Left renal pelvis (tissue), 4 donors: ENCODE measurements at regions not wholly inside any gene's neighbourhood (a gene's known extent, or its start where the extent isn't known, plus 50 kb on each side); places are given as distances from the start of the nearest gene placed in this dataset.
"Not testable (repeated sequence)": the region's sequence is repeated elsewhere in the genome, so short reads cannot be mapped to it uniquely, and the experiment has no call there.

Experiments
- DNase-seq, 4 donors: peaks; one replicate each; pipeline ENCODE4 v3.0.0-alpha.2; 2013; ENCODE audit warnings: low read depth in 4 of 4, low spot score in 3 of 4

- DNase-seq: no peak
Observed at GRCh38 chr12:75766263-75767160, 255.1 kb upstream of the KRR1 start.

GRCh38 chr12:75765170-75766059 is 254.0 kb upstream of the KRR1 start:
- no peak for DNase-seq

GRCh38 chr12:75764091-75764841 is 252.9 kb upstream of the KRR1 start:
- DNase-seq: no peak

DNA sequence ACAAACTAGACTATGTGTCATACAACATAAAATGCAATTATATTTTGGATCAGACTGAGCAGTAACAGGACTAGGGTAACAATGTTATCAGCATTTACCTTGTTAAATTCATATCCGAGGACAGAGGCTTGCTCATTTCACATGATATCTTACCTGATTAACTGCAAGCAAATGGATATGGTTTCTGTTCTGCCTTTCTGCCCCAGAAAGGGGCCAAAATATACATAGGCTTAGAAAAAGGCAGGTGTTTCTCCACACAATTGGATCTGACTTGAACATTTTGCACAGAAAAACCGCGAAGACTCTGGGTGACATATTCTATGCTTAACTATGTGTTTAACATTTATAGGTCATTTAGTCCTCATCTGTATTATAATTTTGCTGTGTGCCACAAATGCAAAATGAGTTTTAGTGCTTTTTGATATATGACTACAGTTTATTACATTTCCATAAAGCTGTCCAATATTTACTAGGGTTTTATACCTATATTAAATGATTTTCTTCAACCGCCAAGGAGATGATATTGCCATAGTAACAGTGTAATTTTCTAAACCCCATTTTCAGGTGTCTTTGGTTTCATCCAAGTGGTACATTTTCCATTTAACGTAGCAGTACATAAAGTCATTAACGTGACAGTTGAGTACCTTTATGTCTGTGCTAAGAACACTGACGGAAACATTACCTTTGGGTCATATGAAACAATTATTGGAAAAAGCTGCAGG is 249.3 kb upstream of the KRR1 start:
- DNase-seq: no peak

DNA sequence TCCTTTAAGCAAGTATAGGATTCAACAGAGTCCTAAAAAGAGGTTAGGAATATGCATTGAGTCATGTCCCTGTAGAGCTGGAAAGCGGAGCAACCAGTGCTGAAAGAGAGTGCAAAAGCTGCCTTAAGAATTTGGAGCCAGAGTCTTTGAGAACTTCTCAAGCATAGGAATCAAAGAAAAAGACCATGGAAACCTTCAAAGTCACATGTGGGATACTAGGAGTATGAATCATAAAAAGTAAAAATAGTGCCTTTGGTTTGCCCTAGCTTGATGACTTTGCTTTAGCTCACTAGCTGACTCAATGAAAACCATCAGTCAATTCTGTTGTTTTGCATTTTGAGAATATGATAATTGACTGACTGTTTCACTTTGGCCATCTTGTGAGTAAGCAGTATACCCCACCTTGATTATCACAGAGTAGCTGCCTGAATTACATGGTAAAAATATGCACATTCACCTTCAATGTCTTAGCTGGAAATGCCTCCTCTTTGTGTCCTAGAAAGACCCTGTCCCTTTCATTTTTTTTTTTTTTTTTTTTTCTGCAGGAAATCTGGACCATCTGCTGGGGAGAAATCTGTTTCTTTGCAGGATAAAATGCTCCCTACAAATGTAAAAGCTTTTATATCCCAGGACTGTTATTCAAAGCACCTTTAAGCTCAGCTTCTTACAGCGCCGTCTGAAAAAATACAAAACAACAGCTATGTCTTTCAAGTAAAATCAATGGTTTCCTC is 248.6 kb upstream of the KRR1 start:
- no peak for DNase-seq

GRCh38 chr12:75759196-75759595 is 247.8 kb upstream of the KRR1 start:
- no peak for DNase-seq

GRCh38 chr12:75756771-75757170 is 245.4 kb upstream of the KRR1 start:
- no peak for DNase-seq

DNA sequence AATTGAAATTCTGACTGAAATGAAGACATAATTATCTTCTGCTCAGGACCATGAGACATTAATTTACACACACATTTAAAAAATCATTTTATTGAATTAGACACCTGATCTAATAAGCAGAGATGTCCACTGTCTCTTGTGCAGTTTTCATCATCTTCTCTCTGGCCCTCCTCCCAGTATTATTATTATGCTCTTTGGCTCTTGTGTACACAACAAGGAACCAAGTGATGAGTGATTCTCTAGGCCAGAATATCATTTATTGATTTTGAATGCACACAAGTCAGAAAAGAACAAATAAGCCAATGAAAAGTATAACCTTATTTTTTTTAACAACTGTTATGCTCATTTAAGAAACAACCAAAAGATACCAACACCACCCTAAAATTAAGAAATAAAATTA is 244.7 kb upstream of the KRR1 start:
- no peak for DNase-seq

DNA sequence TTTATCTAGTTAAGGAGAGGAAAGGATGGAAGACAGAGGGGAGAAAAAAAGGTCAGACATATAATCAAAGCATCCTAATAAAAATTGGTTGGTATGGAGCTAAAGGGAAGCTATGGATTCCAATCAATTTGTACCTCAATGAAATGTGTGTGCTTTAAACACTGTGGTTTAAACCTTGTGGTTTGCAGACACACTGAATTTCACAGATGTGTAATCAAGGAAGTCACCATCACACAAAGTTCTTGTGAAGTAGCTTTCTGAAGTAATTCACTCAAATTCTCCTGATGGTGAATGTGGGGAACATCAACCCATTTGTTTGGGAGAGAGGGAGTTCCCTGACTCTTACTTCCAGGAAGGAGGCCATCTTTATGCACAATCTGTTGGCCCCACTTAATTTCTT is 243.3 kb upstream of the KRR1 start:
- no peak for DNase-seq

- DNase-seq: no peak
Observed at GRCh38 chr12:75754141-75754540, 242.7 kb upstream of the KRR1 start.

DNA sequence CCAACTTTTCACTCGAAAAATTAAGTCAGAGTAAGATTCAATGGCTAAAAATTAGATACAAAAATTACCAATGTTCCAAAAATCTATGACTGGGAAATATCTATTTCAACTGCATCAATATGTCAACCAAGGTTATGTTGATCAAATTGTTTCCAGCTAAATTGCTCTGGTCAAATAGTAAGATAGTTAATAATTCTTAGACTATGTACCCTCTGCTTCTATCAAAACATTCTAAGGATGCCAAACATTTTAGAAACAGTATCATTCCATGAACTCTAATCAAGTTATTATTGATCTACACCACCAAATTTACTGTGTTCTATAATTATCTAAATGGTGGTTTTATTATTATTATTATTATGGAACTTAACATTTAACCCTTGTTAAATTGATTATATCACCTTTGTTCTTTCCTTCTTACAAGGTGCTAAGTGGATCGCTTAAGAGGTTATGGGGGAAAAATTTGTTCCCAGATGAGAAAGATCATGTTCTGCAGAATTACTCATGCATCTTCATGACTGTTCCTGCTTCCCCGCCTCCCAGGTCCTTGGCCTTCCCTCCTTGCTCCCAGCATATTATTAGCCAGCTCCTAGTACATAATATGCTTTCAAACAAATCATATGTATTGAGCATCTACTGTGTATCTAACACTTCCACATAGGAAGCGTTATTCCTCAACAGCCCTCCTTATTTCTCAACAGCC is 240.5 kb upstream of the KRR1 start:
- no peak for DNase-seq

GRCh38 chr12:75750716-75751306 is 239.4 kb upstream of the KRR1 start:
- DNase-seq: no peak

GRCh38 chr12:75748990-75749389 is 237.6 kb upstream of the KRR1 start:
- DNase-seq: not testable (repeated sequence)

DNA sequence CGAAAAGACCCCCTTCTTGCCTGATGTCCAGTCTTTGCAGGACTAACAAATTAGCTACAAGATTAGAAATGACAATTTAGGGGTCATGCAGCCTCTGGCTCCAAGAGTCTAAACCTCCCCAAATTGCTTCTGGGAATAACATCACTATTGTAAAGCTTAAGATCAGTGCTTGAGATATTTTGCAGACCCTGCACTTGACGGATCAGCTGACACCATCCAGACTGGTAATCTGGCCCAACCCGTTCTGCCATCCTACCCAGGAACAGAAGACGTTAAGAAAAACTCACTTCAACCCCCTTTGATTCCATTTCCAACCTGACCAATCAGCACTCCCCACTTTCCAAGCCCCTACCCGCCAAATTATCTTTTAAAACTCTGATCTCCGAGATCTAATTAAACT is 236.7 kb upstream of the KRR1 start:
- DNase-seq: no peak

GRCh38 chr12:75747572-75748021 is 236.2 kb upstream of the KRR1 start:
- DNase-seq: no peak

DNA sequence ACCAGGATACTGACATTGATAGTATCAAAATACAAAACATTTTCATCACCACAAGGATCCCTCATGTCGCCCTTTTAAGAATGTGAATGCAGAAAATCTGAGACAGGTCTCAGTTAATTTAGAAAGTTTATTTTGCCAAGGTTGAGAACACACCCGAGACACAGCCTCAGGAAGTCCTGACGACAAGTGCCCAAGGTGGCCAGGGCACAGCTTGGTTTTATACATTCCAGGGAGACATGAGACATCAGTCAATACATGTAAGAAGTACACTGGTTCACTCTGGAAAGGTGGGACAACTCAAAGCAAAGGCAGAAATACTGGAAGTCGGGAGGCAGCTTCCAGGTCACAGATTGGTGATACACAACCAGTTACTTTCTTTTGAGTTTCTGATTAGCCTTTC is 235.2 kb upstream of the KRR1 start:
- DNase-seq: no peak

DNA sequence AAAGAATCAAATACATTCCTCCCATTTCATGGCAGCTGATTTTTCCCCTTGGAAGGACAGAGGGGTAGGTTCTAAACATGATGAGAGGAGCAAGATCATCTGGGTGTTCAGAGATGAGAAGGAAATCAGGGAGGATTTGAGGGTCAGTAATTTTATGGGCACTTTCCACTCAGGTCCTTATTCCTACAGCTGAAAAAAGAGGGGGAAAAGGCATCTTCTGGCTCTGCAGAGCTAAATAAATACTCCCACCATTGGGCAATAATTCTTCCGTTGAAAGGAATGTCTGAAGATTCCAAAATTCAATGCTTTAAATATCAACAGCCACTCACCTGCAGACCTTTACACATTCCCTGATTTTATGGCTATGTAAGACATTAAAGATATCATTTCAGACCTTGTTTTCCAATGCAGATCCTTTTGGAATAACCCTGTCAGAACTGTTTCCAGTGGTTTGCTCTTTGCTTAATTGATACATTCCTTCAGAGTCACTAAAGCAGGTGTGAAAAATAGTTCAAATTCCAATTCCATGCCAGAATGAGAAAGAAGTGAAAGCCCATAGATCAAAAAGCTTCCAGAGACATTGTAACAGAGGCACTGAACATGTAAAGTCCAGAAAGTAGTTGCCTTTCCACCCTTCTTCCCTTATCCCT is 233.3 kb upstream of the KRR1 start:
- no peak for DNase-seq

GRCh38 chr12:75742961-75743360 is 231.6 kb upstream of the KRR1 start:
- no peak for DNase-seq
